GM19324 (cell line): ENCODE measurements at regions not wholly inside any gene's neighbourhood (a gene's known extent, or its start where the extent isn't known, plus 50 kb on each side); places are given as distances from the start of the nearest gene placed in this dataset.
"Not testable (repeated sequence)": the region's sequence is repeated elsewhere in the genome, so short reads cannot be mapped to it uniquely, and the experiment has no call there.

ENCODE experiments used
- ATAC-seq: cut with Tn5 transposase; IDR thresholded peaks from one replicate; pipeline ENCODE4 v1.9.1; 2021; ENCODE audit warnings: mild to moderate bottlenecking, moderate library complexity; ENCODE audit not compliant: unreplicated experiment, low FRiP score

DNA sequence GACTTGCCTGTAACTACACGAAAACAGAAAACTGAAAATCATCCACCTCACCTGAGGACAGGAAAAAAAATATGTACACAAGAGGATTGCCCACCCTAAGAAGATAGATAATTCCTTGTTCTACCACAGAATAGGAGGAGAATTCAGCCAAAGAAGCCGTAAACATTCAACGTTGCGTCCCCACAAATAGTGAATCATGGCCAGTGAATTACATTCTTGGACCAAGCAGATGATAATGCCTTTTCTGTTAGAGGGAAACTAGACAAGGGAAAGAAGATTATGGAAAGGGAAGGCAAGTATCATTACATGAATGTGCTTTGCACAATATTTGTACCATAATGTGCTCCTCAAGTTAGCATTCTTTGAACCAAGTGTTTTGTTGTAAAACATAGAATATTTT lies 95.5 kb upstream of the C1QTNF7 start:
- ATAC-seq = no peak

DNA sequence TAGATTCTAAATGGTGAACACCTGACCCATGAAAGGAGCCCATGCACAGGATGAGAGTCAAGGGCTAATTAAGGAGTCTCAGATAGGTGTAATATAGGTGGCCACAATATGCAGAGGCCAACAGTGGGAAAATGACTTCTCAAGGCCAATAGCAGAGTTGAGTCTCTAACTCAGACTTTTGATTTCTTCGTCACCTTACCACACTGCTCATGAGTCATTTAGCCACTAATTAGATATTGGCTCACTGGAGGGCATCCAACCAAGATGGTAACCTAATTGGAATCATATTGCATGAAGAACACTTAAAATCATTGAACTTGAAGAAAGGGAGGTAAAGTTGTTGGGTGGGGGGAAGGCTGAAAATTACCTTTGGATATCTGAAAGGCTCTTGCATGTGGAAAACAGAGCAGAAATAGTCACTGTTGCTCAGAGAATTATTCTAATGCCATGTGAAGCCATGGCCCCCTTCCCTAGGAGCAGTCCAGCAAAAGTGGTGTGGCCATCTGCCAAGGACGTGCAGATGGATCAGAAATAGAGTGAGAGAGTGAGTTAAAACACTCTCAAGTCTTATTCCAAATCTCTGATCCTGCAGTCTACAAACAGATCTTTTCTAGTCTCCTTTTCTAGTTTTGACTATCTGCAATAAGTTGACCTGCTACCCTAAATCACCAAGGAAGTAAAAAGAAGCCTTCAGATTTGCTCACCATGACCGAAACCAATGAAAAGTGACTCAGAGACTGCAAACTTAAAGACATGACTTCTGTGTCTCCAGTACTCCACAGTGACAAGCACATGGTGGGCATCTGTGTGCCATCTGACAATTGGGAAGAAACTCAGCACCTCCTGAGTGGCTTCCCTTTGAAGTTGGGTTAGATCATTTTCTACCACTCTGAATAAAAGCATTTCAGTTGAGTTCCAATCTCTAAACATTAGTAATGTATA lies 93.9 kb upstream of the C1QTNF7 start:
- no peak for ATAC-seq

DNA sequence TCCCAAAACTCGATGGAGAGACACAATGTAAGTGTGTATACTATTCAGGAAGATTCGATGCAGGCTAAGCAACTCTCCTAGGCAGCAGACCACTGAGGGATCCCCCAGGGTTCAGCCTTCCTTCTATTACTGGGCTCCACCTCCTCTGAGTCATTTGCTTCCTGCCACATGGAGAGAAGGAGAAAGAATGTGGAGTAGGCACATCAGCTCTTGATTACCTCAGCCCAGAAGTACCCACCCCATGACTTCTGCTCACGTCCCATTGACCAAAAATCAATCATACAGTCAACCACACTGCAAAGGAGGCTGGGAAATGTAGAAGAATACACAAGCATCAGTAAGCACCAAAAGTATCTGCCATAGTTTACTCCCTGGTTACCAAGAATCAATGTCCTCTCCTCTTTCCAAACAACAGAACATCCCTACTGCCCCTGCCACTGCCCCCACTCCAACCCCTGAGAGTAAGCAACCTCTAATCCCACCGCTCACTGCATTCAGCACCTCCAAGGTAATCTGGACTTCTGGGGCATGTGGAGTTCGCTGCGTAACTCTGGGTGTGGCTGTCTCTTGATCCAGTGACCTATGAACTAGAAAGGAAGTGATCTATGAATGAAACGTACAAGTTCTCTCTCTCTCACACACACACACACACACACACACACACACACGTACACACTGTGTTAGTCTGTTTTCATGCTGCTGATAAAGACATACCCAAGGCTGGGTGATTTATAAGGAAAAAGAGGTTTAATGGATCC lies 91.2 kb upstream of the C1QTNF7 start:
- ATAC-seq = no peak

DNA sequence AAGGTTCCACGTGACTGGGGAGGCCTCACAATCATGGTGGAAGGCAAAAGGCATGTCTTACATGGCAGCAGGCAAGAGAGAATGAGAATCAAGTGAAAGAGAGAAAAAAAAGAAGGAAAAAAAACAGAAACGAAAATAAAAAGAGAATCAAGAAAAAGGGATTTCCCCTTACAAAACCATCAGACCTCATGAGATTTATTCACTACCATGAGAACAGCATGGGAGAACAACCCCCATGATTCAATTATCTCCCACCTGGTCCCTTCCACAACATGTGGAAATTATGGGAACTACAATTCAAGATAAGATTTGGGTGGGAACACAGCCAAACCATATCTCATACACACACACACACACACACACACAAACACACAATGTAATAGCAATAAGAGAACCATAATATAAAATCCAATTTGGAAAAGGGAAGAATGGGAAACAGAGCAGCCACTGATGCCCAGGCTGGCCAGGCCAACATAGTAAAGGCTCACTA lies 90.6 kb upstream of the C1QTNF7 start:
- ATAC-seq = not testable (repeated sequence)

- ATAC-seq = no peak
These were observed 88.1 kb upstream of the C1QTNF7 start for GRCh38 chr4:15339737-15340136.

DNA sequence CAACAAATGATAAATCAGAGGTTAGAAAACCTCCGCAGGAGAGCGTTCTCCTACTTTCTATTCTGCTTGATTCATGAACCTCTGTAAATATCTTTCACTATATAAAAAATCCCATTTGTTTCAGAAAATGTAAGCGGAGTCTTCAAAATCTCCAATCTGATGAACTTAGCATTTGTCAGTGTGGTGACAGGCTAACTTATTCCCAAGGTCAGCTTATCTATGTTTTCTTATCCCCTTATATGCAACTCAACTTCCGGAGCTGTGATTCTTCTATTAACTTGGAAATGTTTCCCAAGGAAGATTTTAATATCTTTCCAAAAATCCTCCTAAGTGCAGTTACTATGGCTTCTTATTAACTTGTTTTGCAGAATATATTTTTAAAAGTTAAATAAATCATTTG lies 87.5 kb upstream of the C1QTNF7 start:
- no peak for ATAC-seq

DNA sequence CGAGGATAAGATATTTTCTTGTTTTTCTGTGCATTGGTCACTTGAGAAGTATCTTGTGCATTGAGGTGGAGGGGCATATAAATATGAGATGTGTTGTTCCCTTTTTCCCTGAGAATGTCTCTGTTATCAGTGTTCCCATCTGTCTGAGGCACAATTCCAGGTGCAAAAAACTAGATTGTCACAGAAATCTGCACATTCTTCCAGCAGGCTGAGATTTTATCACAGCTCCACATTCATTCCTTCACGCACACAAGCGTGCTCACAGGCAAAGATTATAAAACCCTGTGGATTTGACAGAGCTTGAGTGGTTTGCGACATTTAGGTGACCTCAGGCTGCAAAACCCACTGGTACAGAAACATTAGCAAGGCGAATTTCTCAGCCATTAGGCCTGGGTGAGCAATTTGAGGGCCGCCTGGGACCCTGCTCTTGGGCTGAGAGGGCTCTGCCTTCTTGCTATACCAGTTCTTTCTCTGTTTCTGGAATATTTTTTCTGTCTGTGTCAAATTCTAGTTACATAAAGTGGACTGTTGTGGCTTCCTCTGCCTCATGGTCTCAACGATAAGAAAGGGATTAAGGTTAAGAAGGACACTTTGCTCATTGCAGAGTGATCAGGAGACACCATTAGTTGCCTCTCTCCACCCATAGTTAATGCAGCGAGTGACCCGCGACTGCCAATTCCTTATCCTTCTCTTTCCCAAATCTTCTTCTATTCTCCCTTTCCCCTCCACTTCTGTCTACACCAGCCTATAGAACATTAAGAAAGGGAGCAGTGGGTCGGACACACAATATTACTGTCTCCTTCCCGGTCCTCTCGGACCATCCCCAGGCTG lies 86.7 kb upstream of the C1QTNF7 start:
- no peak for ATAC-seq

DNA sequence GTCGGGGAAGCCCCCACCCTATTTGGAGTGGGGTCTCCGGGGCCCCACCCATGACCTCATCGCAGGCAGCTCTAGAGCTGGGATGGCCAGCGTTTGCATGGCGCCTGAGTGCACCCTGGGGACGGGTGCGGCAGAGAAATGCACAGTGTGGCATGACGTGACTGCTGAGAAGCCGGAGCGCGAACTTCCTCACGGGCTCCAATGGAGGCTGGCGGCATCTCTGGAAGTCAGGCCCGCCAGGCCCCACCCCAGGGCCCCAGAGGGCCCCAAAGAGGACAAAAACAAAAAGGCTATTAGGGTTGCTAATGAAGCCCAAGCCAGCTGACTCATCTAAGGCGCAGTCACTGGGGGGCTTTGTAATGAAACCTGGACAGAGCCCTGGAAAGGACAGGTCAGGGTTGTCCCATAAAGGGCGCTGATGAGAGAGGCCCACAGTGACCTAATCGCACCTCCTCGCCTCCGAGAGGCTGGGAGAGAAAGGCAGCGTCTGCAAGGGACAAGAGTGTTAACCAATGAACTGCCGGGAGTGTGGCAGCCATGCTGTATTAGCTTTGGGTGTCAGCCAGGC lies 86.0 kb upstream of the C1QTNF7 start:
- ATAC-seq = no peak

DNA sequence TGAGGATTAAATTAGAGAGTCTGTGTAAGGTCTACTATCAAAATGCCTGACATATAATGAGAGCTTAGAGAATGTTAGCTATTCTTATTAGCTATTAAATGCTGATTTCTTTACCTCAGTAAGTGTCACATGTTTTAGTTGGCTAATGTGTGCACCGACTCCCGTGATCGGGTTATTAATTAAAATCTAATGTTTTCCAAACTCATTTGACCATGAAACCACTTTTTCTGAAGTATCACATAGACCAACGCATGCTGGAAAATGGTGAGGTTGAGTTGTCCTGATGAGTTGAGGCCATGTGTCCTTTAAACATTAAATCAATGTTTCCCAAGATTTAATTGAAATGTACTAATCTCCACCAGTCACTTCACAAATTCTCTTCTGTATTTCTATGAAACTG lies 84.8 kb upstream of the C1QTNF7 start:
- ATAC-seq = no peak

DNA sequence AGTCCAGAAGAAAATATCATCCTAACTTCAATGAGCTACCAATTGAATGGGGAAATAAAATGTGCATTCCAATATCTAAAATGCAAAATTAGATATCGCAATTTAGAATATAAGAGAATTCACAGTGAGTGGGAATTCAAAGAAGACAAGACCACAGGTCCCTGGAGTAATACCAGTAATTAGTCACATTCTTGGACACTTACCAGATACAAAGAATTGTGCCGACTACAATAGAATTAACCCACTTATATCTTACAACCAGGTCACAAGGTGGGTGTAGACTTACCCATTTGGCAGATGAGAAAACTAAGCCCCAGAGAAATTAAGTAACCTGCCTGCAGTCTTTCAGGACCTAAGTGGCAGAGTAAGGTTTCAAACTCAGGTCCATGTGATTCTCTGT lies 84.3 kb upstream of the C1QTNF7 start:
- no peak for ATAC-seq

DNA sequence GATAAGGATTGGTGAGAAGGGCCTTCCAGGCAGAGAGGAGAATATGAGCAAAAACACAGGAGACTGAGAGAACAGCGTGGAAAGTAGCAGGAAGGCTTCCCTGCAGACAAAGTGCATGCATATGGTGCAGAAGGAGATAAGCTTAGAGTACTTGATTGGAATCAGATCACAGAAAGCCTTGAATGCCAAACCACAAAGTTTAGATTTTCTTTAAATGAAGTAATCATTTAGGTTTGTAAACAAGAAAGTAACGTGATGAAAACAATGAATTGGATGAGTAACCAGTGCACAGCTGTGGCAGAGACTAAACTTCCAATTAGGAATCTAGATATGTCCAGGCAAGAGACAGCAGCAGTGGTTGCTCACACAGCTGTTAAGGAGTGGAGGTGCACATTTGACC lies 83.8 kb upstream of the C1QTNF7 start:
- ATAC-seq = no peak

DNA sequence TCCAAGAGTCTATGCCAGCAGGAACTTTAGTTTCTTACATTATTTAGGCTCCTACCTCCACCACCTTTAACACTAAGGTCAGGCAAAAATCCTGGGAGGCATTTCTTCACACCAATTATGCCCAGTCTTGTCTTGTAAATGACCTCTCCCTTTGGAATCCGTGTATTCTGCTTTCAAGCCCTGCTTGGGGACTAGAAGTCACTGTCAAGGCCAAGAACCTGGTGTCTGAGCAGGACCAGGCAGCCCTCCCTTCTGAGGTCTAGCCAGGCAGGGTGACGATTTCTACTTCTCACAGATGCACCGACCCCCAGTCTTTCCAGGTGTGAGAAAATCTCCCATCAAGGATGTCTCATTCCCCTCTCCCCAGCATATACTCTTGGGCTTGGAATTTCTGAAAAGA lies 82.7 kb upstream of the C1QTNF7 start:
- ATAC-seq = no peak

DNA sequence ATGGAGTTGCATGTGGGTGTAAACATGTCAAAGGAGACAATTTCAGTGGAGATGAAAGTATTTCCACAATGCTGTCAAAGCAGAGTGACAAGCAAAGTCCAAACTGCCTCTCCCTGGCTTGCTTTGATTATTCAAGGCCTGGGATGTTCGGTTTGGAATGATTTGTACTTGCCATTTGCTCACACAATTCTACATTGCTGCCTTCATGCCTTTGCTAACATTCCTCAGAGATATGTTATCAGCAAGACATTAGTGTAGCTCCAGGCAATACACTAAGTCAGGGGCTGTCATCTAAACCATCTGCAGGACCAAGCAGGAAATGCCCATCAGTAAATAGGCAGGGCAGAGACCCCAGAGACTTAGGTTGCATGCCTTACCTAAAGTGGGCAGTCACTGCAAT lies 79.6 kb upstream of the C1QTNF7 start:
- ATAC-seq = no peak

DNA sequence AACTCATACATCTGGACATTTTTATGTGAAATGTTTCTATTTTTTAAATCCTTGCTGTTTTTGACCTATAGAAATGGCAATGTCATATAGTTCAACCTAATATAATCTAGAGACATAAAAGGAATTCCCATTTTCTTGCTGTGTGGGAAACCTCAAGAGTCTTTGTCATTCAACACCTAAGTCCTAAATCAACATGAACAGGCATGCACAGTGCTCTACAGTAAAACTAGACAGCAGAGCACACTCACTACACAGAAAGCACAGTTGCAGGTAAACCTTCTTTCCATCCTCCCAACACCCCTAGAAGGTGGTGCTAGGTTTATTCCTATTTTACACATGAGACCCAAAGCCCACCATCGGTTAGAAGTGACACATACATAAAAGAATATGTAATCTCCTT lies 79.1 kb upstream of the C1QTNF7 start:
- ATAC-seq = no peak

GRCh38 chr4:15349531-15349935 lies 78.3 kb upstream of the C1QTNF7 start:
- no peak for ATAC-seq

GRCh38 chr4:15349965-15350364 lies 77.9 kb upstream of the C1QTNF7 start:
- no peak for ATAC-seq

- ATAC-seq = no peak
These were observed 75.3 kb upstream of the C1QTNF7 start for GRCh38 chr4:15352524-15352923.

GRCh38 chr4:15353207-15353606 lies 74.6 kb upstream of the C1QTNF7 start:
- ATAC-seq = no peak

GRCh38 chr4:15354371-15355297 lies 73.2 kb upstream of the C1QTNF7 start:
- no peak for ATAC-seq
